ENCODE measurements at regions not wholly inside any gene's neighbourhood (a gene's known extent, or its start where the extent isn't known, plus 50 kb on each side); places are given as distances from the start of the nearest gene placed in this dataset.

- WGBS (ENCODE audit: insufficient coverage) = 61% methylated on average over 4 of the region's 4 CpGs
- peaks cover 0 to 6% (median 1%) of the 10 kb centered on the region in 4 experiments for H3K27me3 ChIP-seq (replicated peaks in 1 of 4; ENCODE audit: control extremely low read depth in 1 of 4, control insufficient read depth in 3 of 4, insufficient read depth in 4 of 4, low read length in 3 of 4)
- no peak overlapping the region for H3K9ac ChIP-seq (ENCODE audit: low read length)
- ATAC-seq (ENCODE audit: low read depth) (peak; percentile 39), DNase-seq (peak; percentile 54)
- peaks cover 0 to 8% (median 0%) of the 10 kb centered on the region in 3 donors for H3K9me3 ChIP-seq (ENCODE audit: control extremely low read depth in 1 of 3, control insufficient read depth in 2 of 3, insufficient read depth in 1 of 3, low read length in 2 of 3)
- Mint-ChIP-seq H3K27ac (no peak overlapping the region), H3K27me3 (peaks cover 12% of the 10 kb centered on the region), H3K4me3 (no peak overlapping the region), H3K9me3 (ENCODE audit: insufficient read depth) (no peaks in the 10 kb centered on the region), H3K4me1 (peaks cover 4% of the 10 kb centered on the region)
- H3K36me3 ChIP-seq (replicated peaks in 1 of 2; ENCODE audit: control extremely low read depth in 1 of 2, control insufficient read depth in 1 of 2, extremely low read depth in 1 of 2, insufficient read depth in 2 of 2, low read length in 1 of 2) = no peaks in the 10 kb centered on the region
- no peaks in the 10 kb centered on the region for H4K20me1 ChIP-seq (ENCODE audit: control insufficient read depth, insufficient read depth, low read length, poor library complexity, severe bottlenecking)
- CTCF ChIA-PET = interaction anchor here (1.0 to 1.9 kb wide), 5 partner anchors 20 to 322 kb away, joined by 3 to 10 read pairs (median 5); no protein-coding TSS in a partner anchor
- H3K4me1 ChIP-seq (ENCODE audit: control insufficient read depth in 2 of 2, insufficient read depth in 2 of 2, low read length in 2 of 2) = peaks cover 0 to 5% of the 10 kb centered on the region in 2 donors
- intact Hi-C loops (cut with micrococcal nuclease) = no loop called here
- TF ChIP-seq CTCF (IDR thresholded peaks at IDR 0.05) (peak; percentile 37), EZH2 (IDR thresholded peaks at IDR 0.05; ENCODE audit: borderline replicate concordance, insufficient read depth, low read depth, low read length, poor library complexity, severe bottlenecking) (no peak)
- no peak overlapping the region for H3K4me2 ChIP-seq (replicated peaks; ENCODE audit: low read depth, low read length, poor library complexity, severe bottlenecking)
- H3K79me2 ChIP-seq (ENCODE audit: control insufficient read depth, insufficient read depth, low read length) = no peaks in the 10 kb centered on the region
- no peak overlapping the region for H3K4me3 ChIP-seq (ENCODE audit: control extremely low read depth in 1 of 5, extremely low read depth in 1 of 5, insufficient read depth in 1 of 5, low read depth in 2 of 5, low read length in 4 of 5)
- H2AFZ ChIP-seq (ENCODE audit: insufficient read depth, low read depth, low read length, poor library complexity, severe bottlenecking) = no peak overlapping the region
- POLR2A ChIA-PET = no interaction called here
- H3K27ac ChIP-seq (ENCODE audit: low read length in 2 of 2) = no peak overlapping the region
These were observed 75.2 kb downstream of the CMAS start for GRCh38 chr12:22121224-22121623.

GRCh38 chr12:22122359-22122758 lies 76.3 kb downstream of the CMAS start:
- POLR2A ChIA-PET = no interaction called here
- no peak overlapping the region for H3K9ac ChIP-seq (ENCODE audit: low read length)
- peaks cover 0 to 5% of the 10 kb centered on the region in 2 donors for H3K4me1 ChIP-seq (ENCODE audit: control insufficient read depth in 2 of 2, insufficient read depth in 2 of 2, low read length in 2 of 2)
- intact Hi-C loops (cut with micrococcal nuclease) = no loop called here
- DNase-seq = no peak
- no peak overlapping the region for H3K27ac Mint-ChIP-seq
- H4K20me1 ChIP-seq (ENCODE audit: control insufficient read depth, insufficient read depth, low read length, poor library complexity, severe bottlenecking) = no peaks in the 10 kb centered on the region
- H3K4me2 ChIP-seq (replicated peaks; ENCODE audit: low read depth, low read length, poor library complexity, severe bottlenecking) = no peak overlapping the region
- H3K4me3 Mint-ChIP-seq = no peak overlapping the region
- no peaks in the 10 kb centered on the region for H3K79me2 ChIP-seq (ENCODE audit: control insufficient read depth, insufficient read depth, low read length)
- H3K27ac ChIP-seq (ENCODE audit: low read length in 2 of 2) = no peak overlapping the region
- CTCF ChIA-PET = interaction anchor here (0.6 to 1.9 kb wide), 6 partner anchors 13 to 321 kb away, joined by 3 to 10 read pairs (median 4); no protein-coding TSS in a partner anchor
- H3K4me1 Mint-ChIP-seq = peaks cover 4% of the 10 kb centered on the region
- H3K27me3 ChIP-seq (replicated peaks in 1 of 4; ENCODE audit: control extremely low read depth in 1 of 4, control insufficient read depth in 3 of 4, insufficient read depth in 4 of 4, low read length in 3 of 4) = peaks cover 0 to 3% (median 0%) of the 10 kb centered on the region in 4 experiments
- H3K9me3 Mint-ChIP-seq (ENCODE audit: insufficient read depth) = no peaks in the 10 kb centered on the region
- H3K9me3 ChIP-seq (ENCODE audit: control extremely low read depth in 1 of 3, control insufficient read depth in 2 of 3, insufficient read depth in 1 of 3, low read length in 2 of 3) = peaks cover 0 to 8% (median 3%) of the 10 kb centered on the region in 3 donors
- H3K36me3 ChIP-seq (replicated peaks in 1 of 2; ENCODE audit: control extremely low read depth in 1 of 2, control insufficient read depth in 1 of 2, extremely low read depth in 1 of 2, insufficient read depth in 2 of 2, low read length in 1 of 2) = no peaks in the 10 kb centered on the region
- H2AFZ ChIP-seq (ENCODE audit: insufficient read depth, low read depth, low read length, poor library complexity, severe bottlenecking) = peak overlapping the region; percentile 33
- H3K4me3 ChIP-seq (ENCODE audit: control extremely low read depth in 1 of 5, extremely low read depth in 1 of 5, insufficient read depth in 1 of 5, low read depth in 2 of 5, low read length in 4 of 5) = no peak overlapping the region
- ATAC-seq (ENCODE audit: low read depth) = no peak
- no peak for TF ChIP-seq CTCF (IDR thresholded peaks at IDR 0.05)
- TF ChIP-seq EZH2 (IDR thresholded peaks at IDR 0.05; ENCODE audit: borderline replicate concordance, insufficient read depth, low read depth, low read length, poor library complexity, severe bottlenecking) = no peak
- 40% methylated on average over 1 of the region's 2 CpGs for WGBS (ENCODE audit: insufficient coverage)
- peaks cover 9% of the 10 kb centered on the region for H3K27me3 Mint-ChIP-seq
